Astrocyte of the cerebellum (primary cell): ENCODE measurements at regions not wholly inside any gene's neighbourhood (a gene's known extent, or its start where the extent isn't known, plus 50 kb on each side); places are given as distances from the start of the nearest gene placed in this dataset.

Experiments
- DNase-seq: peaks from one replicate; pipeline ENCODE4 v3.0.0-alpha.2; 2011; ENCODE audit warnings: low read depth
- H3K4me3 ChIP-seq: 2 replicates; pipeline ENCODE4 v1.5.1; 2011; ENCODE audit warnings: mild to moderate bottlenecking, low read depth, low read length, moderate library complexity
- in situ Hi-C: cut with HindIII; loops from 2 replicates; pipeline ENCODE4 v1.10.0; 2017; ENCODE audit warnings: low sequenced_read_pairs
- TF ChIP-seq, protein P1 (sequence below): IDR thresholded peaks from 2 replicates; pipeline ENCODE4 v1.5.1; 2012; ENCODE audit warnings: low read length, low read depth, moderate library complexity, mild to moderate bottlenecking; ENCODE audit errors: missing control alignments

GRCh38 chr6:168195712-168196111, 116.7 kb upstream of the FRMD1 start:
- no peak overlapping the region for H3K4me3 ChIP-seq
- DNase-seq, result no peak
- TF ChIP-seq, protein P1, sequence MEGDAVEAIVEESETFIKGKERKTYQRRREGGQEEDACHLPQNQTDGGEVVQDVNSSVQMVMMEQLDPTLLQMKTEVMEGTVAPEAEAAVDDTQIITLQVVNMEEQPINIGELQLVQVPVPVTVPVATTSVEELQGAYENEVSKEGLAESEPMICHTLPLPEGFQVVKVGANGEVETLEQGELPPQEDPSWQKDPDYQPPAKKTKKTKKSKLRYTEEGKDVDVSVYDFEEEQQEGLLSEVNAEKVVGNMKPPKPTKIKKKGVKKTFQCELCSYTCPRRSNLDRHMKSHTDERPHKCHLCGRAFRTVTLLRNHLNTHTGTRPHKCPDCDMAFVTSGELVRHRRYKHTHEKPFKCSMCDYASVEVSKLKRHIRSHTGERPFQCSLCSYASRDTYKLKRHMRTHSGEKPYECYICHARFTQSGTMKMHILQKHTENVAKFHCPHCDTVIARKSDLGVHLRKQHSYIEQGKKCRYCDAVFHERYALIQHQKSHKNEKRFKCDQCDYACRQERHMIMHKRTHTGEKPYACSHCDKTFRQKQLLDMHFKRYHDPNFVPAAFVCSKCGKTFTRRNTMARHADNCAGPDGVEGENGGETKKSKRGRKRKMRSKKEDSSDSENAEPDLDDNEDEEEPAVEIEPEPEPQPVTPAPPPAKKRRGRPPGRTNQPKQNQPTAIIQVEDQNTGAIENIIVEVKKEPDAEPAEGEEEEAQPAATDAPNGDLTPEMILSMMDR, result no peak
- in situ Hi-C loops, result no loop called here

- H3K4me3 ChIP-seq, result no peak overlapping the region
- in situ Hi-C loops, result no loop called here
- TF ChIP-seq, protein P1, result no peak
- DNase-seq, result no peak
Measured at GRCh38 chr6:168194732-168195567, 115.9 kb upstream of the FRMD1 start.

GRCh38 chr6:168193816-168194721, 115.1 kb upstream of the FRMD1 start:
- H3K4me3 ChIP-seq, result no peak overlapping the region
- in situ Hi-C loops, result no loop called here
- DNase-seq, result no peak
- TF ChIP-seq, protein P1, result no peak

DNA sequence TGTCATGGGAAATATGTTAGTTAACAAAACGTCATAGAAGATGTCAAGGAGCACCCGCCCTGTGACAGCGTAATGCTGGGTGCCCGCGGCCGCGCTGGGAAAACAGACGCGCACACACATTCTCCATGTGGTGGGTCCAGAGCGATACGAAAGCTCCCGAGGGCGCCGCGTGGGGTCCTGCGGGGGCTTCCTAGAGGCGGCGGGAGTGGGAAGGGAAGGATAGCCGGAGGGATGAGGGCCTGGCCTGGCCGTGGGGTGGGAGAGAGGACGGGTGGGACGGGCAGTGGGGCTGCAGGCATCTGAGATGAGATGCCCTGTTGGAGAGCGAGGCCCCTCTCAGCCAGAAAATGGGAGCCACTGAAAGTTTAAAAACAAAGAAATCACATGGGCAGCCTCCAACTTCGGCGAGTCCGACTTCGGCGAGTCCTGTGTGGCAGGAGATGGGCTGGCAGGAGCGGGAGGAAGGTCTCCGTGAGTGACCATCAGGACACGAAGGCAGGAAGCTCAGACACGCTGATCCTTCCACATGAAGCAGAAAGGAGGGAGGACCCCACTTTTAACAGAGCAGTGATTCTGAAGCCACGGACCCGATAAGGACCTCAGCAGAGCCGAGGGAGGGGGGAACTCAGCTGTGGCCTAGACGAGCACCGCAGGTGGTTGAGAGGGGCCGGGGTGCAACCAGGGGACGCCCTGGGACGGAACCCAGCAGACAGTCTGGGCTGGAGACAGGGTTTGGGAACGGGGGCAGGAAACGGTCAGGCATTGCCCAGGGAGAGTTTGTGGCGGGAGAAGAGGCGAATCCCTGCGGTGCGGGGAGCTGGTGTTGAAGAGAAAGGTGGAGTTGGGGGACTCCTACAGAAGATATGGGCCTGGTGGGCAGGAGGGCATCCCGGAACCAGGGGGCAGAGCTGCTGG, 114.1 kb upstream of the FRMD1 start:
- in situ Hi-C loops, result no loop called here
- TF ChIP-seq, protein P1, result no peak
- DNase-seq, result no peak
- H3K4me3 ChIP-seq, result no peak overlapping the region

DNA sequence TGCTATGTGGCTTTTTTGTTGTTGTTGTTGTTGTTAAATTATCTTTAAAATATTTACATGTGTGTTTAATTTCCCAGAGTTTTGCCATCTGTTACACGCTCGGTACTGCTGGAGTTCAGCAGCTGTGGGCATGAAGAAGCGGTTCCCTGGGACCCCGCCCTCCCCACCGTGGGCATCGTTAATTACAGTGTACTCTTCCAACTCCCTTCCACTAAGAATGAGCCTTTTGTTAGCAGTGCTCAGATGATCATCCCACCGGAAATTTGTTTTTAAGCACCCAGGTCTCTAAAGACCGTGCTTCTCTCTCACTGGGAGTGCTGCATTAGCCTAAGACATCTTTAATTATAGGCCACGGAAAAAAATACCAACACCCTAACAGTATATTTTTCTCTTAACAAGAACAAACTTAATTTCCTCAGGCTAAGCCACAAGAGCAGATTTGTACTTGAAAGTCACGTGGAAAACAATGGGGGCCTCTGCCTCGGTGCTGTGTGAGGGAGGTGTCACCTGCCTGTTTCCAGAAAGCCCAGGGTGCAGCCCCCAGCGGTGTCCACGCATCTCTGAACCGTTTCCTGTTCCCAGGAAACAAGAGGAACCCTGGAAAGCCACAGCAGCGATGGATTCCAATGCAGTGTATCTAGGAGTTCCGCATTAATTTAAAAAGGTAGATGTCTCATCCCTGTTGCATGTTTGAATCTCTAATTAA, 113.3 kb upstream of the FRMD1 start:
- in situ Hi-C loops, result no loop called here
- H3K4me3 ChIP-seq, result no peak overlapping the region
- no peak for DNase-seq
- TF ChIP-seq, protein P1, result no peak
